ENCODE measurements at regions not wholly inside any gene's neighbourhood (a gene's known extent, or its start where the extent isn't known, plus 50 kb on each side); places are given as distances from the start of the nearest gene placed in this dataset.

- no peaks in the 10 kb centered on the region for H4K20me1 ChIP-seq (ENCODE audit: control insufficient read depth, extremely low read depth, insufficient read depth, low read length)
- H3K36me3 ChIP-seq (ENCODE audit: control insufficient read depth, insufficient read depth, low read length), result no peaks in the 10 kb centered on the region
- H3K9me3 ChIP-seq (ENCODE audit: control insufficient read depth, insufficient read depth, low read depth, low read length), result no peaks in the 10 kb centered on the region
- no peak overlapping the region for H3K9ac ChIP-seq (ENCODE audit: insufficient read depth, low read length)
- TF ChIP-seq EZH2 (IDR thresholded peaks at IDR 0.05; ENCODE audit: low read length, missing control alignments), result no peak
- no peak for TF ChIP-seq CTCF (conservative IDR thresholded peaks at IDR 0.05 in 1 of 2, IDR thresholded peaks at IDR 0.05 in 1 of 2; ENCODE audit: low read depth in 1 of 2, low read length in 2 of 2)
- no peak overlapping the region for H3K4me3 ChIP-seq (replicated peaks in 1 of 4; ENCODE audit: control extremely low read depth in 1 of 4, insufficient read depth in 1 of 4, low read depth in 3 of 4, low read length in 4 of 4)
- H3K4me1 ChIP-seq (ENCODE audit: control insufficient read depth, extremely low read depth, insufficient read depth, low read length), result peaks cover 7% of the 10 kb centered on the region
- H3K27ac ChIP-seq (ENCODE audit: insufficient read depth, low read length), result peak overlapping the region; percentile 61
- DNase-seq (ENCODE audit: low read depth in 2 of 2), result peak in 1 of 2 donors; percentile 29
- H3K4me2 ChIP-seq (ENCODE audit: extremely low read depth, insufficient read depth, low read length), result no peak overlapping the region
- H3K79me2 ChIP-seq (ENCODE audit: control insufficient read depth, insufficient read depth, low read length), result no peaks in the 10 kb centered on the region
- no peaks in the 10 kb centered on the region for H3K27me3 ChIP-seq (ENCODE audit: control insufficient read depth, insufficient read depth, low read length)
- H2AFZ ChIP-seq (ENCODE audit: low read length), result no peak overlapping the region
Observed at GRCh38 chr11:22466351-22466750, 128.2 kb downstream of the SLC17A6 start.

GRCh38 chr11:22465620-22466019 lies 127.4 kb downstream of the SLC17A6 start:
- Histone ChIP-seq H3K79me2 (ENCODE audit: control insufficient read depth, insufficient read depth, low read length) (no peaks in the 10 kb centered on the region), H3K9me3 (ENCODE audit: control insufficient read depth, insufficient read depth, low read depth, low read length) (no peaks in the 10 kb centered on the region), H4K20me1 (ENCODE audit: control insufficient read depth, extremely low read depth, insufficient read depth, low read length) (no peaks in the 10 kb centered on the region), H3K9ac (ENCODE audit: insufficient read depth, low read length) (no peak overlapping the region), H3K4me2 (ENCODE audit: extremely low read depth, insufficient read depth, low read length) (no peak overlapping the region), H3K4me1 (ENCODE audit: control insufficient read depth, extremely low read depth, insufficient read depth, low read length) (peaks cover 7% of the 10 kb centered on the region), H2AFZ (ENCODE audit: low read length) (no peak overlapping the region), H3K27ac (ENCODE audit: insufficient read depth, low read length) (no peak overlapping the region), H3K27me3 (ENCODE audit: control insufficient read depth, insufficient read depth, low read length) (no peaks in the 10 kb centered on the region), H3K36me3 (ENCODE audit: control insufficient read depth, insufficient read depth, low read length) (no peaks in the 10 kb centered on the region), H3K4me3 (replicated peaks in 1 of 4; ENCODE audit: control extremely low read depth in 1 of 4, insufficient read depth in 1 of 4, low read depth in 3 of 4, low read length in 4 of 4) (no peak overlapping the region)
- TF ChIP-seq EZH2 (IDR thresholded peaks at IDR 0.05; ENCODE audit: low read length, missing control alignments) (no peak), CTCF (conservative IDR thresholded peaks at IDR 0.05 in 1 of 2, IDR thresholded peaks at IDR 0.05 in 1 of 2; ENCODE audit: low read depth in 1 of 2, low read length in 2 of 2) (no peak)
- peak in 1 of 2 donors; percentile 72 for DNase-seq (ENCODE audit: low read depth in 2 of 2)

- peak in 1 of 2 donors; percentile 58 for DNase-seq (ENCODE audit: low read depth in 2 of 2)
- no peak overlapping the region for H3K4me2 ChIP-seq (ENCODE audit: extremely low read depth, insufficient read depth, low read length)
- no peaks in the 10 kb centered on the region for H3K79me2 ChIP-seq (ENCODE audit: control insufficient read depth, insufficient read depth, low read length)
- no peaks in the 10 kb centered on the region for H3K27me3 ChIP-seq (ENCODE audit: control insufficient read depth, insufficient read depth, low read length)
- H4K20me1 ChIP-seq (ENCODE audit: control insufficient read depth, extremely low read depth, insufficient read depth, low read length), result no peaks in the 10 kb centered on the region
- no peak overlapping the region for H3K9ac ChIP-seq (ENCODE audit: insufficient read depth, low read length)
- no peak overlapping the region for H2AFZ ChIP-seq (ENCODE audit: low read length)
- no peak overlapping the region for H3K27ac ChIP-seq (ENCODE audit: insufficient read depth, low read length)
- no peak for TF ChIP-seq CTCF (conservative IDR thresholded peaks at IDR 0.05 in 1 of 2, IDR thresholded peaks at IDR 0.05 in 1 of 2; ENCODE audit: low read depth in 1 of 2, low read length in 2 of 2)
- no peak for TF ChIP-seq EZH2 (IDR thresholded peaks at IDR 0.05; ENCODE audit: low read length, missing control alignments)
- H3K4me3 ChIP-seq (replicated peaks in 1 of 4; ENCODE audit: control extremely low read depth in 1 of 4, insufficient read depth in 1 of 4, low read depth in 3 of 4, low read length in 4 of 4), result no peak overlapping the region
- H3K9me3 ChIP-seq (ENCODE audit: control insufficient read depth, insufficient read depth, low read depth, low read length), result no peaks in the 10 kb centered on the region
- H3K36me3 ChIP-seq (ENCODE audit: control insufficient read depth, insufficient read depth, low read length), result no peaks in the 10 kb centered on the region
- peaks cover 5% of the 10 kb centered on the region for H3K4me1 ChIP-seq (ENCODE audit: control insufficient read depth, extremely low read depth, insufficient read depth, low read length)
Observed at GRCh38 chr11:22461626-22462025, 123.4 kb downstream of the SLC17A6 start.

Measured in fibroblast of lung (primary cell).